ENCODE measurements at regions not wholly inside any gene's neighbourhood (a gene's known extent, or its start where the extent isn't known, plus 50 kb on each side); places are given as distances from the start of the nearest gene placed in this dataset.

- DNase-seq: no peak
Observed at GRCh38 chr18:24797981-24798380, 337.5 kb downstream of the HRH4 start.

- DNase-seq: no peak
Observed at GRCh38 chr18:24799176-24799575, 338.7 kb downstream of the HRH4 start.

- DNase-seq: no peak
Observed at GRCh38 chr18:24799720-24800119, 339.3 kb downstream of the HRH4 start.

- DNase-seq: no peak
Observed at GRCh38 chr18:24801001-24801400, 340.6 kb downstream of the HRH4 start.

GRCh38 chr18:24802456-24802855 is 342.0 kb downstream of the HRH4 start:
- DNase-seq: no peak

DNA sequence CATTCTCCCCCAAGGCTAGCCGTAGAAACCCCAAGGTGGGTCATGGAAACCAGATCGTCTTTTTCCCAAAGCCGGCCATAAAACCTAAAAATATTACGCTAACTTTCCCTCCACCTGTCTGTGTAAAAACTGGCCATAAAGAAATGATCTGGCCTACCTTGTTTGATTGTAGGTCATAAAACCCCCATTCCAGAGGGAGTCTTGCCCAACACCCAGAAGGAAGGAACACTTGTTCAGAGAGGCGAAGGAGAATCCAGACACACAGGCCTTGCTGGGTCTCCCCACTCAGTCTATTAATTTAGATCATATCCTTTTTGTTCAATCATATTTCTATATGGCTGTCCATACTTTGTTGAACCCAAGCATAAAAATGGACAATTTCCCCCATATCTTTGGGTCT is 344.7 kb downstream of the HRH4 start:
- no peak for DNase-seq

DNA sequence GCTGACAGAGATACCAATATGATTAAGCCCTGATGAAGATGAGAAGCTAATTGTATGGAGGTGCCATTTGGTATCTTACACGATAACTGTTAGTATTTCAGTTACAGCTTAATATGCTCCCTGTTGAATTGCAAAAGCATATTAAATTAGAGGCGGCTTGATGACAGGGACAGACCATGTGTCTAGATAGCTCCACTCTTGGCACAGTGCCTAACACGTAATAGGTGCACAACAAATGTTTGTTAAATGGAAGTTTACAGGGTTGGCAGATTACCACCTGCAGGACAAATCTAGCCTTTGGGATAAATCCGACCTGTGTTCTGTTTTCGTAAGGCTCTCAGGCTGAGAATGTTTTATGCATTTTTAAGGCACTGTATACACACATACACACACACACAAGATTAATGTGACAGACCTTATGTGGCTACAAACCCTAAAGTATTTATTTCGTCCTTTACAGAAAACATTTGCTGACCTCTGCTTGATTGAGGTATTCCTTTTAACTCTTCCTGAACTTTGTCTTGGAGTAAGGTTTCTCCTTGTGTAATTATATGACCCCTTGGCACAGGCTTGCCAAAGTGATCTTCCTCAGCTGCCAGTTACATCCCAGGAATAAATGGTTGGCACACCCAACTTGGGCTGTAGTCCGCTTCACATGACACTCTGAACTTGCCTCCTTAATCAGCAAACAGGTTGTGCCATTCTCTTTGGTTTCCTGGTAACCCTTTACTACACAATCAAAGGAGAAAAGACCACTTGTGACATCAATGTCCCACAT is 348.9 kb downstream of the HRH4 start:
- no peak for DNase-seq

DNA sequence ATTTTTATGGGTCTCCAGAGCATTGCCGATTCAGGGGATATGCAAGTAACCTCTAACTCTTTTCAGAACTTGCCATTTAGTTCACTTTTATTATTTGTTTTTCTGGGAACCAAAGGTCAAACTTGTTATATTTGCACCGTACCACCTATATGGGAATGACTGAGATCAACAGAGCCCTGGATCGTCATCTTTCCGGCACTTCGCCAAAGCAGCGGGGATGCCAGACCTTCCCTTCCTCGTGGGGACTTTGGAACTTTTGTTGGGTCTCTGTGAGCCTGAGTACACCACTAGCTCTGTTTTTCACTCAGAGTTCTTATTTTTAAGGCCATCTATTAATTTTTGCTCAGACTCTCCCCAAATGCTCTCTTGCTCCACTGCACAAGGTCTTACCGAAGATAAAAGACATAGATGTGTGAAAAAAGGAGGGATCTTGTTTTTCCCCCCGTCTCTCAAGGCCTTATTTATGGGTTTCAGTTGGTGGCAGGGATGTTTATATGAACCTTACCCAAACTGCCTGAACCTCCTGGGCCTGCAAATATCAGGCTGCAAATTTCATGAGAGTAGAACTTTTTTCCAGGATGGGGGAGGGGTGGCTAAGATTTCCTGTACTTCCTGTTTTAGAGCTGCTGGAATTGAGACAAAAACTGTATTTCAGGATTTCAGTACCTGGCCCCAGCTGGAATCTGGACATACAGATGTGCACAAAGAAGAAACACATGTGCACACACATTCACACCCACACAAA is 350.3 kb downstream of the HRH4 start:
- DNase-seq: no peak

DNA sequence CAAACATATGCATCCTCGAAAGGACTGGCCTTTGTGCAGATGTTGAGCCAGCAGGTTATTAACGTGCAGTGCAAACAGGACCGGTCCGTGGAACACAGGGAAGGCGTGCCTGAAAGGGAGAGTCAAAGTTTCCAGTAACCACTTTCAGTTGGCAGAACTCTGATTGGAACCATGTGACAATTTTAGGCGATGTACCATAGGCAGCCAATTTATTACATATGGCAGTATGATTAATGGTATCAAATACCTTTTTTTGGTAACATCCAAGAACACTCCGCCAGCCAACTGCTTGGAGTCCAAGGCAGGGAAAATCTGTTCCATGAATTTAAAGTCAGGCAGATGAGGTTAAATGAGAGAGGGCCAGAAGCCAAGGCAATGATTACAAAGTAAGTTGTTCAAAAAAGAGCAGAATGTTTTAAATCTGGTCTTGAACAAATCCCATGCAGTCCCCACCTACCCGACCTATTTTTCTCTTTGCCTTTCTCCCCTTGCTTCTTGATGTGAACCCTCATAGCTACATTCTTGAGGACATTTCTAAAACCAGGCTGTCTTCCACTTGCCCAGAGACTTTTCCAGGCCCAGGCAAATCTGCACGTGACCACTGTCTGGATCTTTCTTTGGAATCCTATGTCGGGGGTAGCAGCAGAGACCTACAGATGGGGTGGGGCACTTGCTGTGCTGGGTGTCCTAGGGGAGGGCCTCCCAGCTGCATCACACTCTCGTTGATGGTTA is 351.7 kb downstream of the HRH4 start:
- no peak for DNase-seq

DNA sequence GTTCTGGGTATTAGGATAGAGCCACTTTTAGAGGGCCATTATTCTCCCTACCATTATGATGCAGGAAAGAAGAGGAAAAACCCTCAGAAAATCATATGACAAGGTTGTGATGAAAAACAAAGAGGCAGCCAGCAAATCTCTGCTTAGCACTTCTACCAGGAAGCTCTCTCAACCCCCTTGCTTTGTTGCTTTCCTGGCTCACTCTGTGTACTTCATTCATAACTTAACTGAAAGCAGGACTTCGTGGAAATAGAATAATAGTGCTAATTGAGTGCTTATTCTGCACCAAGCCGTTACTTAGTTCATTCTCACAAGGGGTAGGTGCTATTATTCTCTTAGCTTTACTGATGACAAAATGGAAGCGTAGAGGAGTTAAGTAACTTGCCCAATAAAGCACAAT is 354.1 kb downstream of the HRH4 start:
- DNase-seq: no peak

DNA sequence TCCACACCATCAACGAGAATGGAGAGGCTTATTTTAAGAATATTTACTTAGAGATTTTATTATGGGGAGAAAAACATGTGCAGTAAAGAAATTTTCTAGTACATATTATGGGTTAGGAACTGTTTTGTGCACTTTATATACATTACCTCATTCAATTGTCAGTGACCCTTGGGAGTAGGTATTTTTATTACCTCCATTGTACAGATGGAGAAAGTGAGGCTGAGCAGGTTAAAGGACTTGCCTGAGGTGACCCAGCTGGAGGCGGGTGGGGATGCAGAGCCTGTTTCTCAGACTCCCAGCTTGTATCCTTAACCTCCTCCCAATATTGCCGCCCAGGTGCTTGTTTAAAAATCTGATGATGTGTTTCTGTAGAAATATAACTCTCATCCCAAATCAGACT is 356.7 kb downstream of the HRH4 start:
- DNase-seq: no peak

DNA sequence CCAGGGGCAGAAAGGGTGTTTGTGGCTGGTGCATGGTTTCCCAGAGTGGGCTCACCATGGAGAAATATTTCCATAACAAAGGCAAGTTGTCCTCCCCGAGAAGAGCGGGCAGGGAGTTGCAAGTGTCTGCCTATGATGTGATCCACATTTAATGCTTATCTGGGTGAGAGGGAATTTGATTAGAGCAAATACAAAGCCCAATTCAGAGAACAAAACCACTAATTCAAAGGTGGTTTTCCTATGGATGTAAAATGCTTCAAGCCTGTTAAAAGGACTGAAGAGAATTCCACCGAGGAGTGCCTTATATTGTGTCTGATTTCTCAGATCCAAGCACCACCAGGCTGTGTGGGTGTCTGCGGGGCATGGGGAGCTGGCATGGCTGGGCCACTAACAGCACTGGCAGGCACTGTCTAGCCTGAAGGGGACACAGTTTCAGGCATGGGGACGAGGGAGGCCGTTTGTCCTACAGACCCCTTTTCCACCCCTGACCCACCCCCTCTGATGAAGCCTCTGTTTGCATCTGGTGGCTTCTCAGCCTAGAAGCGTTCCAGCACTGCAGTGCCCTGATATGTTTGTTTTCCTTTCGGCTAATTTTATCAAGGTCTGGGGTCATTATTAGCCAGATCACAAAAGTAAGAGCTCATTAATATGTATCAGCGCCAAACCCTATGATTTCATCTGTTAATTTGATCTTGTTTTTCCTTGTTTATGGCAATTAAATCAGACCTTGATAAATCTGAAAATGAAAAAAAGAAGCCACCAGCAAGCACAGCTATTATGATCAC is 357.3 kb downstream of the HRH4 start:
- DNase-seq: no peak

- DNase-seq: no peak
Observed at GRCh38 chr18:24818441-24818840, 358.0 kb downstream of the HRH4 start.

DNA sequence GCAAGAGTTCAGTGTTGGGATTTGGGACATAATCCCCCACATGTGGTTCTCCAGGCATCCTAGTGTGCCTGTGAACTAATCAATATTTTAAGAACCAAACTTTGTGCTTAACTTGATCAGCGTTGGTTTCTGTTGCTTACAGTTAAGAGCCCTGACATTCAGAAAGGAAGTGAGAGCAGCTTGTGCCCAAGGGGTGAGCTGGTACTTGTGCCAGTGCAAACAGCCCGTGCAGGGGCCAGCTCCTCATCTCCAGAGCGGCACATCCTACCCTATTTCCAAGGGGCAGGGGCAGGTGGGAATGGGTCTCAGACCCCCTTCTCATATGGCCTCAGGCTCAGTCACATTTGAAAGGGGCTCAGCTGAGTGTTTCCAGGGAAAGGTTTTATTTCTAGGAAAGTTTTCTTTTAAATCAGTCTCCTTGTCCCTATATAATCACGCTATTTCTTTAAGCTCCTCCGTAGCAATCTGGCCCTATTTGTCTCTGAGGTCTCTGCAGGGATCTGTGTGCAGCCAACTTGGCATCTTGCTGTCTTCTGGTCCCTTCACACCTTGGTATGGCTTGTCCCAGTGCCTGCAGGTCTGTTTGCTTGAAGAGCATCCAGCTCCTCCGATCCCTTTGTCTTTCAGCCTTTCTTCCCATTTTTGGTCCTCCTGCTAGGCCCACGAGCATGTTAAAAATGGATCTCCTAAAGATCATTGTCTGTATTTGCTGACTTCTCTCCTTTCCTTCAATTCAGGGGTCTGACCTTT is 358.9 kb downstream of the HRH4 start:
- DNase-seq: no peak

- no peak for DNase-seq
Observed at GRCh38 chr18:24825397-24825796, 365.0 kb downstream of the HRH4 start.

- no peak for DNase-seq
Observed at GRCh38 chr18:24826605-24827004, 366.2 kb downstream of the HRH4 start.

DNA sequence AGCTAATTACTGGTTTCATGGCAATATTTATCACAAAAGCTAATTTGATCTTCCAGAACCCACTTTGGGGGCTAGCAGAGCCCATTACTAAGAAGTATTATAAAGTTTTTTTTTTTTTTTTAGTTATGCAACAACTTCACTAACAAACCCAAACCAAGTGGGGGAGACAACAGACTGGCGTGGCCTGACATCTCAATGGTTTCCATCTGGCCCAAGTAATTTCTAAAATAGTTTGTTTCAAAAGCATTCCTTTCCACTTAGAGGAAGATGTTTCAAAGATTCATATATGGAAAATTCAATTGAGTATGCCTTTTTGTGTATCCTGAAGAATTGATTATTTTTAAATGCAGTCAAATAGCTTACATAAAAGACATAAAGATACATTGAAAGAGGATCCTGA is 367.1 kb downstream of the HRH4 start:
- no peak for DNase-seq

- DNase-seq: no peak
Observed at GRCh38 chr18:24831081-24831480, 370.6 kb downstream of the HRH4 start.

- DNase-seq: no peak
Observed at GRCh38 chr18:24831871-24832665, 371.6 kb downstream of the HRH4 start.

DNA sequence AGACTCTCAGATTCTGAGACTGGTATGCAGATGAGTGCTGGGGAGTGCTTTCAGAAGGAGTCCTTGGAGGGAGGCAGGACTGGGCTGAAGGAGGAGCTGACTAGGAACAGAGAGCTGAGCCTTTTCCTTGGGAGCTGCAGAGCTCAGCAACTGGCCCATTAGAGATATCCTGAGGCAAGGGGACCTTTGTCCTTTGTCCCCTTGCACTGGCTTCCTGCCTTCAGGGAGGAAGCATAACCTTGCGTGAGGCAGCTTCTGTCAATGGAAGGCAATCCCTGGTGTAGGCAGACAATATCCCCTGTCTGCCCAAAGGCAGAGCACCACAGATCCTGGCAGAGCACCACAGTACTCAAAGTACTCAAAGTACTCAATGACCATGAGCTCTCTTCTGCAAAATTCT is 375.3 kb downstream of the HRH4 start:
- DNase-seq: no peak

GRCh38 chr18:24837066-24837465 is 376.6 kb downstream of the HRH4 start:
- DNase-seq: no peak
